ENCODE measurements at regions not wholly inside any gene's neighbourhood (a gene's known extent, or its start where the extent isn't known, plus 50 kb on each side); places are given as distances from the start of the nearest gene placed in this dataset.

- Mint-ChIP-seq H3K36me3 (ENCODE audit: low read depth) (peaks cover 10% of the 10 kb centered on the region), H3K4me1 (peaks cover 23% of the 10 kb centered on the region), H3K9me3 (no peaks in the 10 kb centered on the region), H3K27ac (no peak overlapping the region), H3K4me3 (no peak overlapping the region), H3K27me3 (no peaks in the 10 kb centered on the region)
- ChIA-PET CTCF (no interaction called here), POLR2A (no interaction called here)
- DNase-seq = no peak
Observed at GRCh38 chr2:181370126-181370525, 87.1 kb upstream of the ITGA4 start.

GRCh38 chr2:181371195-181371594 is 86.0 kb upstream of the ITGA4 start:
- peaks cover 10% of the 10 kb centered on the region for H3K36me3 Mint-ChIP-seq (ENCODE audit: low read depth)
- peaks cover 23% of the 10 kb centered on the region for H3K4me1 Mint-ChIP-seq
- DNase-seq = no peak
- no peak overlapping the region for H3K27ac Mint-ChIP-seq
- no peaks in the 10 kb centered on the region for H3K27me3 Mint-ChIP-seq
- CTCF ChIA-PET = no interaction called here
- no peaks in the 10 kb centered on the region for H3K9me3 Mint-ChIP-seq
- no peak overlapping the region for H3K4me3 Mint-ChIP-seq
- POLR2A ChIA-PET = no interaction called here

- CTCF ChIA-PET = interaction anchor here (0.7 kb wide), 1 partner anchor 95 kb away, joined by 3 read pairs; no protein-coding TSS in a partner anchor
- no peaks in the 10 kb centered on the region for H3K9me3 Mint-ChIP-seq
- H3K4me1 Mint-ChIP-seq = peaks cover 29% of the 10 kb centered on the region
- H3K4me3 Mint-ChIP-seq = no peak overlapping the region
- no peak overlapping the region for H3K27ac Mint-ChIP-seq
- DNase-seq = no peak
- H3K27me3 Mint-ChIP-seq = no peaks in the 10 kb centered on the region
- POLR2A ChIA-PET = no interaction called here
- peaks cover 10% of the 10 kb centered on the region for H3K36me3 Mint-ChIP-seq (ENCODE audit: low read depth)
Observed at GRCh38 chr2:181371782-181372645, 85.2 kb upstream of the ITGA4 start.

GRCh38 chr2:181372646-181373040 is 84.5 kb upstream of the ITGA4 start:
- Mint-ChIP-seq H3K4me1 (peaks cover 29% of the 10 kb centered on the region), H3K9me3 (no peaks in the 10 kb centered on the region), H3K27ac (no peak overlapping the region), H3K27me3 (no peaks in the 10 kb centered on the region), H3K36me3 (ENCODE audit: low read depth) (peaks cover 10% of the 10 kb centered on the region), H3K4me3 (no peak overlapping the region)
- POLR2A ChIA-PET = no interaction called here
- CTCF ChIA-PET = interaction anchor here (0.7 kb wide), 1 partner anchor 96 kb away, joined by 3 read pairs; no protein-coding TSS in a partner anchor
- no peak for DNase-seq

GRCh38 chr2:181374781-181375675 is 82.2 kb upstream of the ITGA4 start:
- DNase-seq = no peak
- Mint-ChIP-seq H3K9me3 (no peaks in the 10 kb centered on the region), H3K27me3 (no peaks in the 10 kb centered on the region), H3K27ac (no peak overlapping the region), H3K4me1 (peaks cover 29% of the 10 kb centered on the region), H3K36me3 (ENCODE audit: low read depth) (peaks cover 6% of the 10 kb centered on the region), H3K4me3 (no peak overlapping the region)
- CTCF ChIA-PET = no interaction called here
- POLR2A ChIA-PET = interaction anchor here (1.0 kb wide), 1 partner anchor 63 kb away, joined by 3 read pairs; no protein-coding TSS in a partner anchor

GRCh38 chr2:181376442-181376841 is 80.7 kb upstream of the ITGA4 start:
- no peak for DNase-seq
- Mint-ChIP-seq H3K36me3 (ENCODE audit: low read depth) (peaks cover 6% of the 10 kb centered on the region), H3K4me3 (no peak overlapping the region), H3K4me1 (peaks cover 23% of the 10 kb centered on the region), H3K27me3 (no peaks in the 10 kb centered on the region), H3K9me3 (no peaks in the 10 kb centered on the region), H3K27ac (no peak overlapping the region)
- POLR2A ChIA-PET = no interaction called here
- CTCF ChIA-PET = no interaction called here

GRCh38 chr2:181376999-181377398 is 80.2 kb upstream of the ITGA4 start:
- ChIA-PET CTCF (no interaction called here), POLR2A (no interaction called here)
- Mint-ChIP-seq H3K36me3 (ENCODE audit: low read depth) (peaks cover 3% of the 10 kb centered on the region), H3K27me3 (no peaks in the 10 kb centered on the region), H3K9me3 (no peaks in the 10 kb centered on the region), H3K4me1 (peaks cover 18% of the 10 kb centered on the region), H3K27ac (no peak overlapping the region), H3K4me3 (no peak overlapping the region)
- no peak for DNase-seq

GRCh38 chr2:181378491-181378890 is 78.7 kb upstream of the ITGA4 start:
- Mint-ChIP-seq H3K27me3 (no peaks in the 10 kb centered on the region), H3K4me3 (no peak overlapping the region), H3K9me3 (peaks cover 2% of the 10 kb centered on the region), H3K4me1 (peaks cover 7% of the 10 kb centered on the region), H3K27ac (no peak overlapping the region), H3K36me3 (ENCODE audit: low read depth) (no peaks in the 10 kb centered on the region)
- DNase-seq = no peak
- ChIA-PET POLR2A (no interaction called here), CTCF (no interaction called here)

- CTCF ChIA-PET = no interaction called here
- no peak overlapping the region for H3K27ac Mint-ChIP-seq
- no peaks in the 10 kb centered on the region for H3K36me3 Mint-ChIP-seq (ENCODE audit: low read depth)
- POLR2A ChIA-PET = interaction anchor here (0.5 kb wide), 1 partner anchor 545 kb away, joined by 3 read pairs; no protein-coding TSS in a partner anchor
- peaks cover 2% of the 10 kb centered on the region for H3K9me3 Mint-ChIP-seq
- H3K4me1 Mint-ChIP-seq = peaks cover 7% of the 10 kb centered on the region
- no peak overlapping the region for H3K4me3 Mint-ChIP-seq
- H3K27me3 Mint-ChIP-seq = no peaks in the 10 kb centered on the region
- DNase-seq = no peak
Observed at GRCh38 chr2:181380581-181380980, 76.6 kb upstream of the ITGA4 start.

- CTCF ChIA-PET = no interaction called here
- POLR2A ChIA-PET = no interaction called here
- peaks cover 2% of the 10 kb centered on the region for H3K36me3 Mint-ChIP-seq (ENCODE audit: low read depth)
Observed at GRCh38 chr2:181384923-181385322, 72.3 kb upstream of the ITGA4 start.

GRCh38 chr2:181389524-181389923 is 67.7 kb upstream of the ITGA4 start:
- ChIA-PET POLR2A (interaction anchor here (1.2 kb wide), 1 partner anchor 67 kb away, joined by 3 read pairs; no protein-coding TSS in a partner anchor), CTCF (no interaction called here)
- Mint-ChIP-seq H3K27ac (no peak overlapping the region), H3K4me3 (no peak overlapping the region), H3K27me3 (no peaks in the 10 kb centered on the region), H3K36me3 (ENCODE audit: low read depth) (peaks cover 2% of the 10 kb centered on the region), H3K4me1 (peaks cover 12% of the 10 kb centered on the region), H3K9me3 (peaks cover 2% of the 10 kb centered on the region)
- DNase-seq = no peak

More at GRCh38 chr2:181384923-181385322, 72.3 kb upstream of the ITGA4 start:
- H3K27ac Mint-ChIP-seq = no peak overlapping the region
- peaks cover 2% of the 10 kb centered on the region for H3K9me3 Mint-ChIP-seq
- DNase-seq = no peak
- H3K4me1 Mint-ChIP-seq = no peaks in the 10 kb centered on the region
- H3K27me3 Mint-ChIP-seq = no peaks in the 10 kb centered on the region
- no peak overlapping the region for H3K4me3 Mint-ChIP-seq

- Mint-ChIP-seq H3K36me3 (ENCODE audit: low read depth) (peaks cover 4% of the 10 kb centered on the region), H3K27ac (peak overlapping the region; percentile 48), H3K27me3 (no peaks in the 10 kb centered on the region), H3K9me3 (peaks cover 2% of the 10 kb centered on the region), H3K4me1 (peaks cover 26% of the 10 kb centered on the region), H3K4me3 (peak overlapping the region; percentile 45)
- DNase-seq = no peak
- ChIA-PET CTCF (interaction anchor here (0.6 to 2.2 kb wide), 5 partner anchors 10 to 1523 kb away, joined by 3 to 5 read pairs (median 4); no protein-coding TSS in a partner anchor), POLR2A (interaction anchor here (0.8 to 3.0 kb wide), 9 partner anchors 46 to 413 kb away, joined by 3 to 12 read pairs (median 3); partner anchors contain the start of gene UBE2E3)
Observed at GRCh38 chr2:181393472-181393871, 63.7 kb upstream of the ITGA4 start.
